ENCODE measurements at regions not wholly inside any gene's neighbourhood (a gene's known extent, or its start where the extent isn't known, plus 50 kb on each side); places are given as distances from the start of the nearest gene placed in this dataset.

- no peaks in the 10 kb centered on the region for H3K9me3 Mint-ChIP-seq
- H3K4me3 Mint-ChIP-seq = no peak overlapping the region
- H3K27ac Mint-ChIP-seq = no peak overlapping the region
- TF ChIP-seq, protein P1, sequence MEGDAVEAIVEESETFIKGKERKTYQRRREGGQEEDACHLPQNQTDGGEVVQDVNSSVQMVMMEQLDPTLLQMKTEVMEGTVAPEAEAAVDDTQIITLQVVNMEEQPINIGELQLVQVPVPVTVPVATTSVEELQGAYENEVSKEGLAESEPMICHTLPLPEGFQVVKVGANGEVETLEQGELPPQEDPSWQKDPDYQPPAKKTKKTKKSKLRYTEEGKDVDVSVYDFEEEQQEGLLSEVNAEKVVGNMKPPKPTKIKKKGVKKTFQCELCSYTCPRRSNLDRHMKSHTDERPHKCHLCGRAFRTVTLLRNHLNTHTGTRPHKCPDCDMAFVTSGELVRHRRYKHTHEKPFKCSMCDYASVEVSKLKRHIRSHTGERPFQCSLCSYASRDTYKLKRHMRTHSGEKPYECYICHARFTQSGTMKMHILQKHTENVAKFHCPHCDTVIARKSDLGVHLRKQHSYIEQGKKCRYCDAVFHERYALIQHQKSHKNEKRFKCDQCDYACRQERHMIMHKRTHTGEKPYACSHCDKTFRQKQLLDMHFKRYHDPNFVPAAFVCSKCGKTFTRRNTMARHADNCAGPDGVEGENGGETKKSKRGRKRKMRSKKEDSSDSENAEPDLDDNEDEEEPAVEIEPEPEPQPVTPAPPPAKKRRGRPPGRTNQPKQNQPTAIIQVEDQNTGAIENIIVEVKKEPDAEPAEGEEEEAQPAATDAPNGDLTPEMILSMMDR (IDR thresholded peaks at IDR 0.05) = no peak
- no peaks in the 10 kb centered on the region for H3K27me3 Mint-ChIP-seq (ENCODE audit: low read depth, poor library complexity)
- no peak for DNase-seq
- H3K36me3 Mint-ChIP-seq (ENCODE audit: low read depth) = peaks cover 26% of the 10 kb centered on the region
- H3K4me1 Mint-ChIP-seq = peaks cover 39% of the 10 kb centered on the region
These were observed 439.4 kb downstream of the PCNX1 start for GRCh38 chr14:71346685-71347084.

DNA sequence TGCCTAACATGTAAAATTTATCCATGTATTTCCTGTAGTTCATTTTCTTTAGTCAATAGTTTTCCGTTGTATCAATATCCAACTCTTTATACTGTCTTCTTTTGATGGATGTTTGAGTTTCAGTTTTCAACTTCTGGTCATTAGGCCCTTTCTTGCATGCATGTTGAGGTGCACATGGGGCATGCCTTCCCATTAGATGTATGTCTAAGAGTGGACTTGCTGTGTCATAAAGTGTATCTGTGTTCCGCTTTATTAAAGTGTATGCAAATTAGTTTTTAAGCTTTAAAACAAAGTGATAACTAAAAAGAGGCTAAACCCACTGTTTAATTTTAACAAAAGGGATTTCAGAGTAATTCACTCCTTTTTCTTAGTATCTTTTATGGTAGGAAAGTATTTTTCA lies 441.1 kb downstream of the PCNX1 start:
- no peak overlapping the region for H3K4me3 Mint-ChIP-seq
- TF ChIP-seq, protein P1 (IDR thresholded peaks at IDR 0.05) = no peak
- H3K4me1 Mint-ChIP-seq = peaks cover 32% of the 10 kb centered on the region
- no peak overlapping the region for H3K27ac Mint-ChIP-seq
- no peaks in the 10 kb centered on the region for H3K27me3 Mint-ChIP-seq (ENCODE audit: low read depth, poor library complexity)
- H3K36me3 Mint-ChIP-seq (ENCODE audit: low read depth) = peaks cover 36% of the 10 kb centered on the region
- H3K9me3 Mint-ChIP-seq = no peaks in the 10 kb centered on the region
- no peak for DNase-seq

DNA sequence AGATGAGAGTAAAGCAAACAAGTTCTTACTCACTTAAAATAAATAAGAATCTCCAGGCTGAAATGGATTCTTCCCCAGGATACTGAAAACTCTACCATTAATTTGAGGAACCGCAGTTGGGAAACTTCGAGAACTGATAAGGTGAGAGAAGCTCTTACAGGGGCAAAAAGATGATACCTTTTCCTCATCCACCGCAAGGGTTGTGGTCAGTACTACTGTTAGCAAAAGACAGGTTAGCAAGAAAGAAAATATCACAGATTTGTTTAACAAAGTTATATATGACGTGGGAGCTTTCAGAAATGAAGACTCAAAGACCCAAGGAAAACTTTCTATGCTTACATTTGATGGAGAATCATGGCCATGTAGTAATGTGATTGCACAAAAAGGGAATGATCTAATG lies 441.6 kb downstream of the PCNX1 start:
- Mint-ChIP-seq H3K27me3 (ENCODE audit: low read depth, poor library complexity) (no peaks in the 10 kb centered on the region), H3K4me3 (no peak overlapping the region), H3K9me3 (no peaks in the 10 kb centered on the region), H3K36me3 (ENCODE audit: low read depth) (peaks cover 40% of the 10 kb centered on the region), H3K27ac (peak overlapping the region; percentile 3), H3K4me1 (peaks cover 28% of the 10 kb centered on the region)
- TF ChIP-seq, protein P1 (IDR thresholded peaks at IDR 0.05) = no peak
- no peak for DNase-seq

- Mint-ChIP-seq H3K27ac (no peak overlapping the region), H3K27me3 (ENCODE audit: low read depth, poor library complexity) (no peaks in the 10 kb centered on the region), H3K36me3 (ENCODE audit: low read depth) (peaks cover 37% of the 10 kb centered on the region), H3K4me3 (no peak overlapping the region), H3K4me1 (peaks cover 22% of the 10 kb centered on the region), H3K9me3 (peaks cover 10% of the 10 kb centered on the region)
- no peak for DNase-seq
- TF ChIP-seq, protein P1 (IDR thresholded peaks at IDR 0.05) = no peak
These were observed 446.9 kb downstream of the PCNX1 start for GRCh38 chr14:71354142-71354541.

DNA sequence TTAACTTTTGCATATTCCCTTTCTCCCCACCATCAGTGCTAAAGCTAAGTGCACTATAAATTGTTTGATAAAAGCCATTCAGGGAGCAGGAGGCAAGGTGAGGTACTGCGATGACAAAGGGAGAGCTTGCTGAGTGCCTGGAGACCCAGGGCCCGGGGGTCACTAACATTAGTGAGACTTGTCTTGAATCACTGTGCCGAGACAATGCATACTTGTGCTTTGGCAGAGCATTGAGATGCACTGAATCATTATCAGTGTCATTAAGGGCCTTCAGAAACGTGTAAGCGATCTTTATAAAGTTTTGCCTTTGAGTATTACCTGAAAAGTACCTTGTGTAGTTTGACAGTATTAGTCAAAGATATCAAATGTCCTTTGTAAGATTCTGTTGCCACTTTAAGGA lies 447.5 kb downstream of the PCNX1 start:
- no peak for DNase-seq
- no peak overlapping the region for H3K4me3 Mint-ChIP-seq
- TF ChIP-seq, protein P1 (IDR thresholded peaks at IDR 0.05) = no peak
- H3K27me3 Mint-ChIP-seq (ENCODE audit: low read depth, poor library complexity) = no peaks in the 10 kb centered on the region
- H3K27ac Mint-ChIP-seq = no peak overlapping the region
- H3K36me3 Mint-ChIP-seq (ENCODE audit: low read depth) = peaks cover 40% of the 10 kb centered on the region
- H3K4me1 Mint-ChIP-seq = peaks cover 16% of the 10 kb centered on the region
- H3K9me3 Mint-ChIP-seq = peaks cover 11% of the 10 kb centered on the region

DNA sequence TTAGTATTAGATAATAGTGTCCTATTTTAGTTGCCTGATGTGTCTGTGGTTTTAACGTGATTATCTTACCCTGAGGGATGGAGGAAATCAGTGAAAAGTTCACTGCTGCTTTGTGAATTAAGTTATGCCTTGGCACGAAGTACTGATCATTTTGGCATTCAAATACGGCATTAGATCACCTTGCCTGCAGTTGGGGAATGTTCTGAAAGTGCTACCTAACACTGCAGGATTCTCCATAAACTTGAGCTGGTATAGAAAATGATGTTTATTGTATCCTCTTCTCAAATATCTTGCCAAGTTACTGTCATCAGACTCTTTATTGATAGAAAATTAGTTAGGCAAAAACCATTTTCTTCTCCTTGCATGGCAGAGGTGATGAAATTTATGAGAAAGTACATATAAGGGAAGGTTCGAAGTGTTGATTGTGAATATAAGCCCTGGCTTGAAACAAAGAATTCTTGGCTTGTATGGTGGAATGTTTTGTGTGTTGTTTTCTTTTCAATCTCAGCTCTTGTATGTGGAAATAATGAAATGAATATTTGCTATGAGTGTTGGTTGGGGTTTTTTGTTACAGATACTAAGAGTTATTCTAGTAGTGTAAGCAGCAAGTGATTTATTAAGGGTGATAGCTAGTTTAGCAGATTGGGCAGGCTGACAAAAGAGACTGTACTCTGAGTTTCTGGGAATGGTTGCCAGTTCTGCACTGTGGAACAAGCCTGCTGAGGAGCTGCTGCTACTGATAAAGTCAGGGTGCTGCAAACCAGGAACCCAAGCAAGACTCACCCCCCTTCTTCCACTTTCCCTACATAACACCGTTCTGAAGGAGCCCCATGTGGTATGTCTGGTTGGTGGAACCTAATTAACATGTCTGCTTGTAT lies 448.3 kb downstream of the PCNX1 start:
- peaks cover 15% of the 10 kb centered on the region for H3K4me1 Mint-ChIP-seq
- peaks cover 11% of the 10 kb centered on the region for H3K9me3 Mint-ChIP-seq
- H3K4me3 Mint-ChIP-seq = no peak overlapping the region
- no peak for DNase-seq
- peaks cover 40% of the 10 kb centered on the region for H3K36me3 Mint-ChIP-seq (ENCODE audit: low read depth)
- TF ChIP-seq, protein P1 (IDR thresholded peaks at IDR 0.05) = no peak
- H3K27ac Mint-ChIP-seq = peak overlapping the region; percentile 44
- H3K27me3 Mint-ChIP-seq (ENCODE audit: low read depth, poor library complexity) = no peaks in the 10 kb centered on the region
